ENCODE measurements at regions not wholly inside any gene's neighbourhood (a gene's known extent, or its start where the extent isn't known, plus 50 kb on each side); places are given as distances from the start of the nearest gene placed in this dataset.
"Not testable (repeated sequence)": the region's sequence is repeated elsewhere in the genome, so short reads cannot be mapped to it uniquely, and the experiment has no call there.

DNA sequence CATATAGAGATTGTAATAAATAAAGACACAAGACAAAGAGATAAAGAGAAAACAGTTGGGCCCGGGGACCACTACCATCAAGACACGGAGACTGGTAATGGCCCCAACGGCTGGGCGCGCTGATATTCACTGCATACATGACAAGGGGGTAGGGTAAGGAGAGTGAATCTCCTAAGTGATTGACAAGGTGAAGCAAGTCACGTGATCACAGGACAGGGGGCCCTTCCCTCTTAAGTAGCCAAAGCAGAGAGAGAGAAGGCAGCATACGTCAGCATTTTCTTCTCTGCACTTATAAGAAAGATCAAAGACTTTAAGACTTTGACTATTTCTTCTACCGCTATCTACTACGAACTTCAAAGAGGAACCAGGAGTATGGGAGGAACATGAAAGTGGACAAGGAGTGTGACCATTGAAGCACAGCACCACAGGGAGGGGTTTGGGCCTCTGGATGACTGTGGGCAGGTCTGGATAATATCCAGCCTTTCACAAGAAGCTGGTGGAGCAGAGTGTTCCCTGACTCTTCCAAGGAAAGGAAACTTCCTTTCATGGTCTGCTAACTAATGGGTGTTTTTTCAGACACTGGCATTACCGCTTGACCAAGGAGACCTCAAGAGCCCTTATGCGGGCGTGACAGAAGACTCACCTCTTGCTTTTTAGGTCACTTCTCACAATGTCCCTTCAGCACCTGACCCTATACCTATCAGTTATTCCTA is 75.6 kb downstream of the MRPL39 start:
- H3F3A ChIP-seq (ENCODE audit: low read depth); H3K36me3 ChIP-seq (ENCODE audit: insufficient read depth, low read length); H3K27me3 ChIP-seq (ENCODE audit: insufficient read depth, low read length, poor library complexity, severe bottlenecking); H3K9ac ChIP-seq (ENCODE audit: low read depth, low read length, poor library complexity, severe bottlenecking); H3K4me2 ChIP-seq (ENCODE audit: low read depth, low read length, poor library complexity, severe bottlenecking); H4K20me1 ChIP-seq (ENCODE audit: insufficient read depth, low read length, poor library complexity, severe bottlenecking); H3K4me1 ChIP-seq (ENCODE audit: insufficient read depth, low read length, poor library complexity, severe bottlenecking); H3K4me3 ChIP-seq (ENCODE audit: low read length, poor library complexity, severe bottlenecking); H3K9me3 ChIP-seq (ENCODE audit: insufficient read depth, low read depth, low read length); H3K79me2 ChIP-seq (ENCODE audit: insufficient read depth, low read length); H3K9me2 ChIP-seq (replicated peaks; ENCODE audit: low read depth, low read length); H2AFZ ChIP-seq (ENCODE audit: low read length): not testable (repeated sequence)

DNA sequence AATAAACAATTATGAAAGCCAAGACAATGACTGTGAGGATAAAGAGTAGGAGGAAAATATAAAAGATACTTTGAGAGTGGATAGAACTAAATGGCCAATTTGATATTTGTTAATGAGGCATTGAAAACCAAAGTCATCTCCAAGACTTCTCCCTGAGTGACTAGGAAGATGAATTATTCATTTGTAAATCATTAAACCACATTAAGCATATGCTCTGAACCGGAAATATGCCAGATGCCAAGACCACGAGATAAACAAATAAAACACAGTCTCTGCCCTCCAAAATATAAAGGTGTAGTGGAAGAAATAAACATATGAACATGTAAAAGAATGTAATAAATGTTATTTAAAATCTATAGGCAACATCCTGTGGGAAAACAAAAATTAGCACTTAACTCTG is 78.8 kb downstream of the MRPL39 start:
- Histone ChIP-seq H3K9me3 (ENCODE audit: insufficient read depth, low read depth, low read length) (no peaks in the 10 kb centered on the region), H3K9ac (ENCODE audit: low read depth, low read length, poor library complexity, severe bottlenecking) (no peak overlapping the region), H3K4me1 (ENCODE audit: insufficient read depth, low read length, poor library complexity, severe bottlenecking) (no peaks in the 10 kb centered on the region), H3K79me2 (ENCODE audit: insufficient read depth, low read length) (no peaks in the 10 kb centered on the region), H3K4me3 (ENCODE audit: low read length, poor library complexity, severe bottlenecking) (no peak overlapping the region), H3K9me2 (replicated peaks; ENCODE audit: low read depth, low read length) (no peaks in the 10 kb centered on the region), H2AFZ (ENCODE audit: low read length) (no peak overlapping the region), H3K36me3 (ENCODE audit: insufficient read depth, low read length) (no peaks in the 10 kb centered on the region), H3K27me3 (ENCODE audit: insufficient read depth, low read length, poor library complexity, severe bottlenecking) (no peaks in the 10 kb centered on the region), H3K4me2 (ENCODE audit: low read depth, low read length, poor library complexity, severe bottlenecking) (no peak overlapping the region), H4K20me1 (ENCODE audit: insufficient read depth, low read length, poor library complexity, severe bottlenecking) (no peaks in the 10 kb centered on the region), H3F3A (ENCODE audit: low read depth) (no peaks in the 10 kb centered on the region)
- TF ChIP-seq EZH2phosphoT487 (IDR thresholded peaks at IDR 0.05; ENCODE audit: borderline replicate concordance), result no peak
- TF ChIP-seq, protein P1, sequence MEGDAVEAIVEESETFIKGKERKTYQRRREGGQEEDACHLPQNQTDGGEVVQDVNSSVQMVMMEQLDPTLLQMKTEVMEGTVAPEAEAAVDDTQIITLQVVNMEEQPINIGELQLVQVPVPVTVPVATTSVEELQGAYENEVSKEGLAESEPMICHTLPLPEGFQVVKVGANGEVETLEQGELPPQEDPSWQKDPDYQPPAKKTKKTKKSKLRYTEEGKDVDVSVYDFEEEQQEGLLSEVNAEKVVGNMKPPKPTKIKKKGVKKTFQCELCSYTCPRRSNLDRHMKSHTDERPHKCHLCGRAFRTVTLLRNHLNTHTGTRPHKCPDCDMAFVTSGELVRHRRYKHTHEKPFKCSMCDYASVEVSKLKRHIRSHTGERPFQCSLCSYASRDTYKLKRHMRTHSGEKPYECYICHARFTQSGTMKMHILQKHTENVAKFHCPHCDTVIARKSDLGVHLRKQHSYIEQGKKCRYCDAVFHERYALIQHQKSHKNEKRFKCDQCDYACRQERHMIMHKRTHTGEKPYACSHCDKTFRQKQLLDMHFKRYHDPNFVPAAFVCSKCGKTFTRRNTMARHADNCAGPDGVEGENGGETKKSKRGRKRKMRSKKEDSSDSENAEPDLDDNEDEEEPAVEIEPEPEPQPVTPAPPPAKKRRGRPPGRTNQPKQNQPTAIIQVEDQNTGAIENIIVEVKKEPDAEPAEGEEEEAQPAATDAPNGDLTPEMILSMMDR (conservative IDR thresholded peaks at IDR 0.05; ENCODE audit: low read length), result no peak

DNA sequence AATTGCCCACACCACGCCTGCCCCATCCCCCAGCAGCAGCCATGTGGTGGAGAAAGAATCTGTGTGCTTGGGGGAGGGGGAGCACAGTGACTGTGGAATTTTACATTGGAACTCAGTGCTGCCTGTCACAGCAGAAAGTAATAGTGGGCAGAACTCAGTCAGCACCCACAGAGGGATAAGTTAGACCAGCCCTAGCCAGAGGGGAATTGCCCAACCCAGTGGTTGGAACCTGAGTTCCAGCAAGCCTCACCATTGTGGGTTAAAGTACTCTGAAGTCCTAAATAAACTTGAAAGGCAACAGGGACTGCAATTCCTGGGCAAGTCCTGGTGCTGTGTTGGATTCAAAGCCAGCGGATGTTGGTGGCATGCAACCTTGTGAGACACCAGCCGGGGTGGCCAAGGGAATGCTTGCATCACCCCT is 88.8 kb downstream of the MRPL39 start:
- no peak overlapping the region for H3K4me2 ChIP-seq (ENCODE audit: low read depth, low read length, poor library complexity, severe bottlenecking)
- H3K36me3 ChIP-seq (ENCODE audit: insufficient read depth, low read length), result no peaks in the 10 kb centered on the region
- no peaks in the 10 kb centered on the region for H3K9me2 ChIP-seq (replicated peaks; ENCODE audit: low read depth, low read length)
- TF ChIP-seq, protein P1 (conservative IDR thresholded peaks at IDR 0.05; ENCODE audit: low read length), result no peak
- no peak for TF ChIP-seq EZH2phosphoT487 (IDR thresholded peaks at IDR 0.05; ENCODE audit: borderline replicate concordance)
- H3K79me2 ChIP-seq (ENCODE audit: insufficient read depth, low read length), result no peaks in the 10 kb centered on the region
- H4K20me1 ChIP-seq (ENCODE audit: insufficient read depth, low read length, poor library complexity, severe bottlenecking), result no peaks in the 10 kb centered on the region
- no peaks in the 10 kb centered on the region for H3F3A ChIP-seq (ENCODE audit: low read depth)
- no peaks in the 10 kb centered on the region for H3K4me1 ChIP-seq (ENCODE audit: insufficient read depth, low read length, poor library complexity, severe bottlenecking)
- no peak overlapping the region for H2AFZ ChIP-seq (ENCODE audit: low read length)
- H3K9me3 ChIP-seq (ENCODE audit: insufficient read depth, low read depth, low read length), result no peaks in the 10 kb centered on the region
- H3K4me3 ChIP-seq (ENCODE audit: low read length, poor library complexity, severe bottlenecking), result no peak overlapping the region
- no peak overlapping the region for H3K9ac ChIP-seq (ENCODE audit: low read depth, low read length, poor library complexity, severe bottlenecking)
- no peaks in the 10 kb centered on the region for H3K27me3 ChIP-seq (ENCODE audit: insufficient read depth, low read length, poor library complexity, severe bottlenecking)

Data from Loucy (cell line).